Left cardiac atrium (tissue), 4 donors: ENCODE measurements at regions not wholly inside any gene's neighbourhood (a gene's known extent, or its start where the extent isn't known, plus 50 kb on each side); places are given as distances from the start of the nearest gene placed in this dataset.

ENCODE experiments used
- ATAC-seq, 2 donors: fragments of 200-7000 bp; cut with Tn5 transposase; one replicate each; pipeline ENCODE4 v1.9.1; 2020; ENCODE audit warnings: mild to moderate bottlenecking in 2 of 2, moderate library complexity in 2 of 2
- DNase-seq: peaks from one replicate; pipeline ENCODE4 v3.0.0-alpha.2; 2020
- intact Hi-C, 2 donors: fragments of 100-400 bp; cut with DNase I; formaldehyde crosslinking; loops; one replicate each; pipeline versions ENCODE4 v1.14.1 to v1.15.1; 2022 to 2023
- donor health status: DM: no; HTN: yes; CAD: no.
- donor health status: DM: no; HTN: yes; CAD: no; lungs with severe emphysema.
- donor health status: DM: yes; HTN: yes; CAD: no.
- donor health status: Dilated cardiomyopathy.

DNA sequence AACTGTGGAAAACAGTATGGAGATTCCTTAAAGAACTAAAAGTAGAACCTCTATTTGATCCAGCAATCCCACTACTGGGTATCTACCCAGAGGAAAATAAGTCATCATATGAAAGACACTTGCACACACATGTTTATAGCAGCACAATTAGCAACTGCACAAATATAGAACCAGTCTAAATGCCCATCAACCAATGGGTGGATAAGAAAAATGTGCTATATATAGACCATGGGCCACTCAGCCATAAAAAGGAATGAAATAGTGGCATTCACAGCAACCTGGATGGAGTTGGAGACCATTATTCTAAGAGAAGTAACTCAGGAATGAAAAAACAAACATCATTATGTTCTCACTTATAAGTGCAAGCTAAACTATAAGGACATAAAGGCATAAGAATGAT lies 105.0 kb upstream of the PGBD5 start:
- DNase-seq (no peak), ATAC-seq (no peak)
- intact Hi-C loops = no loop called here

DNA sequence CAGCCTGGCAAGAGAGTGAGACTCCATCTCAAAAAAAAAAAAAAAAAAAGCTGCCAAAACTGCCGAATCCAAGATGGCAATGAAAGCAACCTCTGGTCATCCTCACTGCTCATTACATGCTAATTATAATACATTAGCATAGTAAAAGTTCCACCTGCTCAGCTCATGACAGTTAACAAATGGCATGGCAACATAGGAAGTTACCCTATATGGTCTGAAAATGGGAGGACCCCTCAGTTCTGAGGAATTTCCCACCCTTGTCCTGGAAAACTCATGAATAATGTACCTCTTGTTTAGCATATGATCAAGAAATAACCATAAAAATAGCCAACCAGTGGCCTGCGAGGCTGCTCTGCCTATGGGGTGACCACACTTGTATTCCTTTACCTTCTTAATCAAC lies 93.1 kb upstream of the PGBD5 start:
- DNase-seq (no peak), ATAC-seq (no peak)
- intact Hi-C loops = no loop called here

DNA sequence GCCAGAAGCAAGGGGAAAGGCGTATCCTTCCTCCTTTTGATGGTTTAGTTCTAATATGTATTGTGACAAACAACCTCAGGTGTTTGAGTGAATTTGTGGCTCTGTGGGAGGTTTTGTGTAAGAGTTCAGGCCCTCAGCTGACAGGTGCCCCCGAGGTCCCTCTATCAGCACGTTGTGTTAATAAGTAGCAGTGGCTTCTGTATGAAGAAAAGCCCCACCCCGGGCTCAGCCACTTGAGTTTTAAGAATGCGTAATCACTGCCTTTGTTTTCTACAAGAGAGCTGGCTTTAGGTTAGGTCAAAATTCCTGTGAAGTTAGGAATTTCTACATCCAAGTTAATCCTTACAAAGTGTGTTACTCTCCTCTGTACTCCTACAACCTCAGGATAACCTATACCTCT lies 92.4 kb upstream of the PGBD5 start:
- no peak for ATAC-seq
- intact Hi-C loops = no loop called here
- no peak for DNase-seq

DNA sequence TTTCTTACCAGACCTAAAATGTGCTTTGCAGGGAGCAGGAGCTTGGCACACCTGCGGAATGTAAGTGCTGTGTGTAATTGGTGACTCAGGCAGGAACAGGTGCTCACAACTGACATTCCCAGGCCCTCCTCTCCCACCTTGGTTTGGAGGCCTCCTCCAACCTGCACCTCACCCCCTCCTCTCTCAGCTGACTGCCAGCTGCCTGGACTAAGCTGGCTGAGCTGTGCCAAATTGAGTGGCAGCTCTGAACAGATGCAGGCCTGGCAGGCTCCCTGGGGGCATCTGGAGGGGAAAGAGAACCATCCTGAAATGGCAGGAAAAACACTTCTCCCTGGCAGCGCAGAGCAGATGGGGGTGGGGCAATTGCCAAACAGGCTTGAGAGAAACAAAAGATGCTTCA lies 91.7 kb upstream of the PGBD5 start:
- ATAC-seq = peak in 1 of 2 donors; percentile 75
- DNase-seq = no peak

DNA sequence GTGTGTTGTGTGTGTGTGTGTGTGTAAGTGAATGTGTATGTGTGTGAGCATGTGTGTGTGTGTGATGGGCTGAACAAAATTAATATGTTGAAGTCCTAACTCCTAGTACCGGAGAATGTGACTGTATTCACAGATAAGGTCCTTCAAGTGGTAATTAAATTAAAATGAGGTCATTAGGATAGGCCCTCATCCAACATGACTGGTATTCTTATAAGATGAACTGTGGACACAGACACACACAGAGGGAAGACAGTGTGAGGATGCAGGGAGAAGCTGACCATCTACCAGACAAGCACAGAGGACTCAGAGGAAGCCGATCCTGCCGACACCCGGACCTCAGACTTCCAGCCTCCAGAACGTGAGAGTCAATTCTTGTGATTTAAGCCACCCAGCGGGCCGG lies 91.2 kb upstream of the PGBD5 start:
- DNase-seq = no peak
- ATAC-seq = peak; percentile 38 to 67
- intact Hi-C loops = no loop called here

More for the DNA sequence above, 91.7 kb upstream of the PGBD5 start:
- intact Hi-C loops = no loop called here

DNA sequence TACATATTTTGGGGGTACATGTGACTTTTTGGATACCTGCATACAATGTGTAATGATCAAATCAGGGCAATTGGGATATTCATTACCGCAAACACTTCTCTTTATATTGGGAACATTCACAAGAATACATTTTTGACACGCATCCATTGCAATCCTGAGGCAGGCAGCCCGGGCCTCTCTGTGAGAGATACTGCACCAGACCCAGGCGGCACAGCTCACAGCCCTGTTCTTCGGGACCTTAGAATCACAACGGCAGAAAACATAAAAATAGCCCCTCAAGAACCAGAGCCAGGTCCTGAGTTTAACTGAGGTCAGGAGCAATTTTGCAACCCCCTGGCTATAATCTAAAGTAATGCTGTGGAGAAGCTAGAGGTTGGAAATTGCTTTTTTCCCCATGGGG lies 90.8 kb upstream of the PGBD5 start:
- DNase-seq (no peak), ATAC-seq (peak; percentile 55 to 89)
- intact Hi-C loops = no loop called here

DNA sequence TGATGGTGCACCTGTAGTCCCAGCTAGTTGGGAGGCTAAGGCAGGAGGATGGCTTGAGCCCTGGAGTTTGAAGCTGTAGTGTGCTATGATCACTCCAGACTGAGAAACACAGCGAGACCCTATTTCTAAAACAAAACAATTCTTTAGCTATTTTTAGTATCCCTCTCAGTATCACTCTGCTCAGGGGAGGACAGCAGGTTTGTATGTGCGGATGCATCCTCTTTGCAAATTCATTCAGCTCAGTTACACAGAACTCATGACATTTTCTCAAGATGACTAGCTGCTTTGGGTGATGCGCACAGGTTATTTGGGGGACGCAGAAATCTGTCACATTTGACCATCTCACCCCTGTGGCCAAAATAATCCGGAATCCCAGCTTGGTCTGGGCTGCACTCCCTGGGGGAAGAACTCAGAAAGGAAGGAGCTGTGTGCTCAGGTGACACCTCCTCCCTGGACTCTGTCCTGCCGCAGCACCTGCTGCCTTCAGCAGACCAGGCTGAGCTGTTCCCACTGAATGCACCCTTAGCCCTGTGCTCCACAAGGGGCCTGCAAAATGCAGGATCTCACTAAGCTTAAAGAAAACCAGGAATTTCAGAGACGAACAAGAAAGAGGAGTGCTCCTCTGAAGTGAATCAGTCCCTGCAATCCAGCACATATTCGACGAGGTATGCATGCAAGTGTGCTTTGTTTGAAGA lies 89.5 kb upstream of the PGBD5 start:
- DNase-seq (no peak), ATAC-seq (no peak)
- intact Hi-C loops = no loop called here

DNA sequence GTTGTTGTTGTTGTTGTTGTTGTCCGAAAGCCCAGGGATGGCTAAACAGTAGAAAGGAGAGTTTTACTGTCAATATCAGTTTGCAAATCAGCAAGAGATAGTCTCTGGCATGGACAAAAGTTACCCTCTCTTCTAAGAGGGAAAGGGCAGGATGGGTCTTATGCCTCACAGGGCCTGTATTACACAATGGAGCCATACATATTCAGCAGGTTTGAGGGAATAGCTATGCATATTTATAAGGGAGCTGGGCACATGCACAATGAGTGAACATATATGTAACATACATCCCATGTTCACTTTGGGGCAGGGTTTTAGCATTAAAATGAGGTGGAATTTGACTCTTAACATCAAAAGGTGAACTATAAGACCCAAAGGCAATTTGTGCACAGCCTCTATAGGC lies 84.4 kb upstream of the PGBD5 start:
- DNase-seq = no peak
- ATAC-seq = no peak
- intact Hi-C loops = no loop called here

DNA sequence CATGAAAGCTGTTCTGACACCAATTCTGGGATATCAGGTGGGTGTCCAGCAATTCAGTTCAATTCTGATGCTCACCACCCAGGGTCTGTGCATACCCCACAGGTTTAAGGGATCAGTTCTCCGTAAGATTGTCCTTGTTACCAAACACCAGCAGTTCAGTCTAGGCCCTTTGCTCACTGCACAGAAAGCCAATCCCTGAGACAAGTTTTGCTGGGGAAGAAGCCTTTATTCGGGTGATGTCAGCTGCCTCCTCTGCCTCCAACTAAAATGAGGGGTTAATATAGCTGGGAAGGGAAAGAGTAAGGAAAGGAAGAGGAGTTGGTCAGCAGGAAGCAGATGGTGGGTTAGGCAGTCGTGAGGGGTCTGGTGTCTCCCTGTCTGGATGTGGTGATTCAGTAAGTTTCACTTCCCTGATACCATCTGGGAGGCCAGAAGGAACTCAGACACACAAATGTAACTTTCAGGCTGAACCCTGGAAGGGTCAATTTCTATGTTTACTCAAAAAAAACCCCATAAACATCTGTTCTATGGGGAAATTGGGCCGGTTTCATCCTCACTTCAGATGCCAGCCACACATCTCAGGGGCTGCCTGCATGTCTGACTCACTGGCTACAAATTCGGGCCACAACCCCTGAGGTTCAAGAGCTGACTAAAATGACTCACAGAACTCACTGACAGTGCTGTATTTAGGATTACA lies 83.3 kb upstream of the PGBD5 start:
- intact Hi-C loops = no loop called here
- ATAC-seq (peak in 1 of 2 donors; percentile 88), DNase-seq (peak; percentile 31)

DNA sequence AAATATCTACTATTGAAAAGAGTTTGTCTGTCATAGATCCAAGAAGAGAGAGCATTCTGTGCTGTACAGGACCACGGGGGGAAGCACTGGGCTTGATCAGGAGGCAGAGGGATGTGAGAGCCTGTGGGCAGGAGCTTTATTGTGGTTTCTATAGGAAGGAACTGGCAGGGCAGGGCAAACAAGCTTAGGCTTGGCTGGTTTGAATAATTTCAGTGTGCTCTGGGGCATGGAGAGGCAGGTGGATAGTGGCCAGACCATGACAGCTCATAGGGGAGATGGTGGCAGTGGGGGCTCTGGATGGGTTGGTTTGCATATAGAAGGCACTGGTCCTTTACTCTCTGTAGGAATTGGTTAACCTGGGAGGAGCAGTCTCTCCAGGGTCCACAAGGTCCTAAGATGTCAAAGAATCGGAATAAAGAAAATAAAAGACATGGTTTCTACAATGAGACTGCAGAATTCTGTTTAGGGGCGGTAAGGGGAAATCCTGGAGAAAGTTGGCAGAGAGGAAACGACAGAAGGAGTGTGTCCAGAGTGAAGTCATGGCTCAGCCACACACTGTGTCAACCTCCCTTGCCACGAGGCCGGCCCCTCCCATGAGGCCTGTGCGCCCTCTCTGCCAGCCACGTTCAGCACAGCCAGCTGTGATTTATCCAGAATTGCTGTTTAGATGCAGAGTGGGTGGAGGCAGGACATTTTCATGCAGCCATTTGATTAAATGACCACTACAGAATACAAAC lies 81.7 kb upstream of the PGBD5 start:
- intact Hi-C loops = no loop called here
- ATAC-seq = peak; percentile 89 to 93
- DNase-seq = peak; percentile 33

DNA sequence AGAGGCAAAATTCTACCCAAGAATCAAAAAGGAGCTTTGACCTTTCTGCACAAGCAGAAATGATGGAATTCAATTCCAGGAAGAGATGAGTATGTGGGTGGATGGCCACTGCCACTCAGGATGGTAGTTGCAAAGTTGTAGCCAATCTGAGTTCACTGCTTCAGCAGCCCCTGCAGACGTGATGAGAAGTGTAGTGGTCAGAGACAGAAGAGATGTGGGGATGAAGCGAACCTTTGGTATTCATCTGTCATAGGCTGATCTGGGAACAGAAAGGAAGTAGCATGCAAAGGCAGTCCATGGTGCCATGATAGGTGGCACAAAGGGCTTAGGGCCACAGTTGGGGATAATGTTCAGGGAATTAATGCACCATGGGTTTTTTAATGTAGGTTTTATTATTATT lies 81.1 kb upstream of the PGBD5 start:
- ATAC-seq = no peak
- DNase-seq = no peak
- intact Hi-C loops = no loop called here

DNA sequence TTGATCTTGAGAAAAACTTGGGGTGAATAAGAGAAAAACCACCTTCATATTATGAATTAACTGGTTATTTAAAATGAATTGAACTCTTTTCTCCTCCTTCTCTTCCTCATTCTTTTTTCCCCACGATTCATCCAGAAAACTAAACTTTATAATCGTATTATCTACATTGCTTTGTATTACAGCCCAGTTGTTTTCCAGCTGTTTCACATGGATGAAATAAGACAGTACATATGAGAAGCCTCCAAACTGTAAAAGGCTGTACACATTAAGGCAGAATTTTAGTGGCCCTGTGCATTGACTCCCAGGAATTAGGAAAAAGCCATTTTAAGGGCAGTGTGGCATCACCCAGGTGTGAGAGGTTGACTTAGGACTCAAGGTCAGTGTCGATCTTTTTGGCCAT lies 80.3 kb upstream of the PGBD5 start:
- intact Hi-C loops = no loop called here
- DNase-seq (no peak), ATAC-seq (no peak)

DNA sequence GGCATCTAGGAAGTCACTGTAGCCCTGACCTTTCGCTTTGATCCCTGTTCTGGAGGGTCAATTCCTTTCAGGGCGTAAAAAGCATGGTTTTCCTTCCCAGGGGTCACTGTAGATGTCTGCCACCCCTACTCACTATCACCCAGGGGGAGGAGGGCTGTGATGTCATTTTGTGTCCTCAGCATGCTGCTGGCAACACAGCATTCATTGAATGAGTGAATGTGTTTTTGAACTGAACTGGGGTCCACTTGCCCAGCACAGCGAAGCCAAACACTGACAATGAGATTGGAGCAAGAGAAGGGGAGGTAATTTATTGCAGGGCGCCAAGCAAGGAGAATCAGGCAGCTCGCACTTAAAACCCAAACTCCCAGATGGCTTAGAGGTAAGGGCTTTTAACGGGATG lies 78.2 kb upstream of the PGBD5 start:
- intact Hi-C loops = no loop called here

DNA sequence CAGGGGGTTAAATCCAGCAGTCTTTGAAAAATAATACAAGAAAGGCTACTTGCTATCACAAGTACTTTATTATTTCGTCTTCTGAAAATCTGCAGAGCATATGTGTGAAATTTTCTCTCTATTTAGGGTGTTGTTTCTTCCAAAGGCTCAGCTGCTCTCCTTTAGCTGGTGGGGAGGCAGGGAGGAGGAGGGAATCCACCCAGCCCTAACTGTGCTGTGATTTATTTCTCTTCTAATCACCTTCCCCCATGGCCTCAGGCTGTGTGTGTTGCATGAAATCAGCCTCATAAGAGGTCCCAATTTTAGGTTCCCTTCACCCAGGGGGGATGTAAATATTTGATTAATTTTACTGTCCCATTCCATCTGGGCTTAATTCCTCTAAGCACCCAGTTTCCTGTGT lies 77.6 kb upstream of the PGBD5 start:
- intact Hi-C loops = no loop called here
- no peak for DNase-seq
- no peak for ATAC-seq

More for the DNA sequence above, 78.2 kb upstream of the PGBD5 start:
- no peak for DNase-seq
- ATAC-seq = no peak

DNA sequence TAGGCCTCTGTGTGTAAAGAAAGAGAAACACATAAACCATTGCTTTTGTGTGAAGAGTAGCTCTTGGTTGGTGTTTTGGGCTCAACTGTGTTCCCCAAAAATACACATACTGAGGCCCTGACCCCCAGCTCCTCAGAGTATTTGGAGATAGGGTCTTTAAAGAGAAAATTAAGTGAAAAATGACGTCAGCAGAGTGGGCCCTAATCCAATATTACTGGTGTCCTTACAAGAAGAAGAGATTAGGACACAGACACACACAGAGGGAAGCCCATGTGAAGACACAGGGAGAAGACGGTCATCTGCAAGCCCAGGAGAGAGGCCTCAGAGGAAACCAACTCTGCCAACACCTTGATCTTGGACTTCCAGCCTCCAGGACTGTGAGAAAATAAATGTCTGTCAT lies 76.9 kb upstream of the PGBD5 start:
- intact Hi-C loops = no loop called here
- no peak for DNase-seq
- ATAC-seq = no peak

DNA sequence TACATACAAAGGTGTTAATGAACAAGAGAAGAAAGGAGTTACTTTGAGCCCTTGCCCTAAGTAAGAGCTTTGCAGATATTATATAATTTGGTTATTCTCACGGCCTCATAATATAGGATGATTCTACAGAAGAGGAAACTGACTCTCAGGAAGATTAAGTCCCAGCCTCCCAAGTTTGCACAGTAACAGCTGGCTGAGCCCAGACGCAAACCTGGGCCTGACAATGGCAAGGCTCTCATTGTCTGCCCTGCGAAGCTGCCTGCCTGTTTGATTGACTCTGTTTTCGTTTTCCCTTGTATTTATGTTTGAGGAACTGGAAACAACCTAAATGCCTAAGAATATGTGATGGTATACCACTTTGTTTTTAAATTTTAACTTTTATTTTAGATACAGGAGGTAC lies 76.2 kb upstream of the PGBD5 start:
- no peak for ATAC-seq
- DNase-seq = no peak
- intact Hi-C loops = no loop called here

DNA sequence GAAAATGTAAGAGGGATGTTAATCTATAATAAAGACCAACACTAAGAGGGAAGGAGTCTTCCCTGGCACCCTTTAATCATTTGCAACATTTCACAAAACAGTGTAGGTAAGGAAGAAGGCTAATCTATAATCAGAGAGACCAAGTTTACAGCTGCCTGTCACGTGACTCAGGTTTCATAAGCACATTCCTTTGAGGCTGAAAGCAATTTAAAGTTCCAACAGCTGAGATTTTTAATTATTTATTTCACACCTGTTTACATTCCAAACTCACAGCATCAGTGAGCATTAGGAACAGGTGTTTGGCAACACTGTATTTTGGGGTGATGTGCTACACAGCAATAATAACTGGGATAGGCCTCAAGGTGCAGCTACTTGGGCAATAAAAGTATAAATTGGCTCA lies 75.7 kb upstream of the PGBD5 start:
- intact Hi-C loops = no loop called here
- no peak for ATAC-seq
- no peak for DNase-seq

DNA sequence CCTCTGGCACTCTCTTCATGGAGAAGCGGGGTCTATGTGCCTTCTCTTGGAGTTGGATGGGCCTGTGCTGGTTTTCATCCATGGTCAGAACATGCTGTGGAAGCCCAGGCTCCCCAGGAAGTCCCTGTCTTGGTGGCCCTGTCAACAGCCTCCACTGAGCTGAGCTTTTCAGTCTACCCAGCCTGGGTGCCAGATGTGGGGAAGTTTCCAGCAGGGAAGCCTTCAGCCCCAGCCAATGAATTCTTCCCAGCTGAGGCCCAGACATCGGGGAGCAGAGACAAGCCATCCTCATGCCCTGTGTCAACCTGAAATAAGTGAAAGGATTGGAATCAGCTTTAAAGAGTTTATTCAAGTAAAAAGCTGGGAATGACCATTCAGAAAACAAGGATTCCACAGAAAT lies 75.1 kb upstream of the PGBD5 start:
- intact Hi-C loops = no loop called here
- no peak for ATAC-seq
- no peak for DNase-seq

DNA sequence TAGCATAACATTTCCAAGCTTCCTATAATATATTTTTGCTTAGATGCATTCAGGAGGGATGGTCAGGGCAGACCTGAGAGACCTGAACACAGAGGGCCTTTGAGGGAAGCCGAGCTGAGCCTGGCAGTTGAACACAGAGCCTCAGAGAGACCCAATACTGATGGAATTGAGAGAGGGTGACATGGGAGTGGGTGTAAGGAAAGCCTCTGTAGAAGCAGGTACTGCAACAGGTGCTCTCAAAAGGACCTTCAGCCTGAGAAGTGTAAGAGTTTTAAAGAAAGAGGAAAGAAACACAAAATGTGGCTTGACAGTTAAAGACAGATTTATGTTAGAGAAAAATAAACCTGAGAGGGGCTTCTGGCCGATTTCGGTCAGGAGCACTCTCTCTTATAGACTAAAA lies 73.9 kb upstream of the PGBD5 start:
- DNase-seq = no peak
- intact Hi-C loops = no loop called here
- no peak for ATAC-seq

DNA sequence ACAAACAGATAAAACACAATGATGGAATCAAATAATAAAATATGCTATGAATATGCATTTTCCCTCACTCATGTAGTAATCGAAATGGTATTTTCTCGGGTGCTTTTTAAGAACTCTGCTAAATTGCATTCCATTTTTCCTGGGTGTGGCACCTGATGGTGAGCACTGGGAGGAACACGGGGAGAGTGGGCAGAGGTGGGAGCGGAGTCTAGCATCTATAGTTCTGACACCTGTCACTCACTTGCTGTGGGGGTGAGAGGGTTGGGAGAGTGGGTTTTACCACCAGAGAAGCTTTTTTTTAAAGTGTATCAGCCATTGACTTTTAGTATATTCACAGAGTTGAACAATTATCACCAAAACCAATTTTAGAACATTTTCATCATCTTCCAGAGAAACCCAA lies 73.4 kb upstream of the PGBD5 start:
- DNase-seq = no peak
- intact Hi-C loops = no loop called here
- no peak for ATAC-seq

DNA sequence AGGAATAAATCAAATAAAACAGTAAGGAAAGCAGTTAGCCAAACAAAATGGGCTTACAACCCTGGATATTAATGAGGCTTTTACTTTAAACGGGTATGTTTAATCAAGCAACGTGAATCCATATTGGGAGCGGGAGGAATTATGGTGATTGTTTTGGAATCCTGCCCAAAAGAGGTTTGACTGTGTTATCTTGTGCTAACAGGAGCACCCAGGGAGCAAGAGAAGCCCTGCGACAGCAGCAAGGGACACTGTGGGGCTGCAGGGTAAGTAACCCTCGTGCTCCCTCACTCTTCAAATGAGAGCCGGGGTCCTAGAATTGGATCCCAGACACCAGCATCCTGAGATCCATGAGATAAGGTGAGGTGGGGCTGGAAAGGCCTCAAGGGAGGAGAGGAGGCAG lies 72.6 kb upstream of the PGBD5 start:
- intact Hi-C loops = no loop called here
- ATAC-seq = no peak
- no peak for DNase-seq
